Cardiac muscle cell (in vitro differentiated cells and primary cell): ENCODE measurements at regions not wholly inside any gene's neighbourhood (a gene's known extent, or its start where the extent isn't known, plus 50 kb on each side); places are given as distances from the start of the nearest gene placed in this dataset.

Experiments used
- DNase-seq, 2 donors: peaks; one replicate each; pipeline versions ENCODE4 v3.0.0 to v3.0.0-alpha.2; 2010 to 2017; ENCODE audit warnings: low read depth in 1 of 2, low spot score in 1 of 2
- H3K27ac ChIP-seq: fragments of 200-600 bp; sonication (generic); 2 replicates; pipeline ENCODE4 v1.5.1; 2016
- H3K27me3 ChIP-seq: fragments of 200-600 bp; sonication (generic); 2 replicates; pipeline ENCODE4 v1.6.0; 2016; ENCODE audit warnings: control low read depth
- H3K36me3 ChIP-seq: fragments of 200-600 bp; sonication (generic); 2 replicates; pipeline ENCODE4 v1.5.1; 2016; ENCODE audit warnings: control low read depth
- H3K4me1 ChIP-seq: fragments of 200-600 bp; sonication (generic); 2 replicates; pipeline ENCODE4 v1.8.1; 2017; ENCODE audit warnings: low read depth, mild to moderate bottlenecking, mixed run types
- H3K4me3 ChIP-seq: fragments of 200-600 bp; sonication (generic); 2 replicates; pipeline ENCODE4 v1.5.1; 2016; ENCODE audit warnings: mild to moderate bottlenecking
- H3K9me3 ChIP-seq: fragments of 200-600 bp; sonication (generic); 2 replicates; pipeline ENCODE4 v1.5.1; 2017; ENCODE audit warnings: low read depth, mild to moderate bottlenecking, control low read depth
- CTCF ChIP-seq: IDR thresholded peaks from 2 replicates; pipeline ENCODE4 v1.5.1; 2012; ENCODE audit warnings: low read depth, mild to moderate bottlenecking, low read length

DNA sequence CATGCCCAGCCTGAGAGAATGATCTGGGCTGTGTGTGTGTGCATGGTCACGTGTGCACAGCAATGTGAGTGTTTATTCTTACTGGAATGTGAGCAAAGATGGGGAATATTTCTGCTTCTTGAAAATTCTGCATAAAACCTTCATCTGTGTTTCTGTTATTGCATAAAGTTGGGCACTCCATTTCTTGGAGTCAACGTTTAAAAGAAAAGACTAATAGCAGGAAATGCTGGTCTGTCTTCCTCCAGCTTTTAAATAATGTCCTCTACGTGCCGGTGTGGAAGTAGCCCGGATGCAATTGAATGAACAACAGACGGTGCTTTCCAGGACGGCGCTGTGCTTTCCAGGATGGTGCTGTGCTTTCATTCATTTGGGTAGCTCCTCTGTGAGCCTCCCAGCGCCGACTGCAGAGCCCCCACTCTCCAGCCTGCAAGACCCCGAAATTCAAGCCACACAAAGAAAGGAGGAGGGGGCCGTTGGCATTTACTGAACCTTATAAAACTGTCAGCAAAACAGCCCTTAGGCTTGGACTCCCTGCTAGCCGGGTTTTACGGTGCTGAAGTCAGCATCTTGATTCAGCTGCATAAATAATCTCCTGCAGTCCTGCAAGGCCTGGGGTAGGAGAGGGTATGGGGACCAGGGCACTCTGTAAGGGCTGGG lies 158.2 kb upstream of the PRKCQ start:
- H3K36me3 ChIP-seq, result no peaks in the 10 kb centered on the region
- no peak for DNase-seq
- peaks cover 3% of the 10 kb centered on the region for H3K27me3 ChIP-seq
- no peaks in the 10 kb centered on the region for H3K9me3 ChIP-seq
- H3K4me3 ChIP-seq, result no peak overlapping the region
- TF ChIP-seq CTCF, result no peak
- no peaks in the 10 kb centered on the region for H3K4me1 ChIP-seq
- no peak overlapping the region for H3K27ac ChIP-seq

DNA sequence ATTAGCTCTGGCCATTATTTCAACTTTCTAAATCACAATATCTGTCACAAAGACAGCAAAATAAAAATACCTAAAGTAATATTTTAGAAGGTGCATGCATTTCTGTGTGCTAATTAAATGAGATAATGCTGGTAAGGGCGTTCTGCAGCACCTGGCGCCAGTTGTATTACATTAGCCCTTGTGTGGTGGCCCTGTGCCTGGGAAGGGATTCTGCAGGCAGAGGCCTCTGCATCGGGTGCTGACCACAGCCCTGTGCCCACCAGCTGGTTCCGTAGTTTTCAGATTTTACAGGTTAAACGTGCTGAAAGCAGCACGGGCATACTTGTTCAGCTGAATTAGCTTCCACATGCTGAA lies 157.7 kb upstream of the PRKCQ start:
- Histone ChIP-seq H3K9me3 (no peaks in the 10 kb centered on the region), H3K27ac (no peak overlapping the region), H3K4me1 (no peaks in the 10 kb centered on the region), H3K27me3 (peaks cover 3% of the 10 kb centered on the region), H3K36me3 (no peaks in the 10 kb centered on the region), H3K4me3 (no peak overlapping the region)
- no peak for TF ChIP-seq CTCF
- DNase-seq, result no peak

DNA sequence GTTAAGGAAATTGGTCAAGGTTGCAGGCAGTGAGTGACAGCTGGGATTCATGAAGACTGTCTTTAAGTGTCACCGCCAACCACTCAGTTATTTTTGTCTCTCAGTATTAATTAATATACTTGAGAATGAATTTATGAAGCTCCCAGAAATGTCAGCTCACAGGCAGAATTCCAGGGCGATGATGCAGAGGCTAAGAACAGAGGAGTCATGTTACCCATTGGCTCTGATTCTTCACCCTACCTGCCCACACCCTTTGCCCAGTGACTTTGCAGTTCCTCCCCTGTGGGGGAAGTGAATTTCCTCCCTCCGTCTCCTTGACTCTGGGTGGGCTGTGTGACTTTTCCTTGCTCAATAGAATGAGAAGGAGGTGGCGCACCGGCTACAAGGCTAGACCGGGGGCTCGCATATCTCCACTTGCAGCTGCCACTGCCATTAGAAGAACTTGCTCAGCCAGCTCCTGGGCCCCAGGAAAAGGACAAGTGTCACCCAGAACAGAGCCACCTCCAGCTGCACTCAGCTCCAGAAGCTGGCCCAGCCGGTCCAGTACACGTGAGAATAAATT lies 157.1 kb upstream of the PRKCQ start:
- no peak overlapping the region for H3K4me3 ChIP-seq
- no peaks in the 10 kb centered on the region for H3K9me3 ChIP-seq
- no peaks in the 10 kb centered on the region for H3K36me3 ChIP-seq
- DNase-seq, result peak; percentile 6 to 32
- no peak overlapping the region for H3K27ac ChIP-seq
- no peak for TF ChIP-seq CTCF
- peaks cover 3% of the 10 kb centered on the region for H3K27me3 ChIP-seq
- no peaks in the 10 kb centered on the region for H3K4me1 ChIP-seq

DNA sequence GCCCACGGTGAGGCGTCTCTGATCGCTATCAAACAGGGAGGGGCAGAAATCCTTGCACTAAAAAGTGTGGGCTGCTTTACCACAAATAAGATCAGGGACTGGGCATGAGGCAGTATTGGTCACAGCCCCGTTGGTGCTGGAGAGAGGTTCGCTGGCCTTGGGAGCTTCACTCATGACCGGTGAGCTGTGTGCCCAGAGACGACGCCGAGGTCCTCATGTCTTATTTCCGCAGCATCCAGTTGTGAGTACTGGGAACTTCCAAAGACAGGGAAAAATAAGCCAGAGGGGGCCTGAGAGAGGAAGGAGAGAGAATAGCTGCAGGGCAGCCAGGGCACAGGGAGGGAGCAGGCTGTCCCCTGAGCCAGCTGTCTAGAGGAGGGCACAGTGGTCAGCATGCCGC lies 154.2 kb upstream of the PRKCQ start:
- no peak for DNase-seq
- Histone ChIP-seq H3K27ac (no peak overlapping the region), H3K27me3 (peaks cover 7% of the 10 kb centered on the region), H3K4me3 (no peak overlapping the region), H3K36me3 (no peaks in the 10 kb centered on the region), H3K9me3 (no peaks in the 10 kb centered on the region), H3K4me1 (no peaks in the 10 kb centered on the region)
- TF ChIP-seq CTCF, result no peak

GRCh38 chr10:6729861-6730344 lies 149.8 kb upstream of the PRKCQ start:
- no peaks in the 10 kb centered on the region for H3K4me1 ChIP-seq
- no peak overlapping the region for H3K4me3 ChIP-seq
- no peaks in the 10 kb centered on the region for H3K36me3 ChIP-seq
- no peak overlapping the region for H3K27ac ChIP-seq
- DNase-seq, result peak in 1 of 2 donors; percentile 64
- H3K9me3 ChIP-seq, result no peaks in the 10 kb centered on the region
- H3K27me3 ChIP-seq, result peaks cover 4% of the 10 kb centered on the region
- no peak for TF ChIP-seq CTCF
